Cardiac septum (tissue), 1 donor: ENCODE measurements at regions not wholly inside any gene's neighbourhood (a gene's known extent, or its start where the extent isn't known, plus 50 kb on each side); places are given as distances from the start of the nearest gene placed in this dataset.
"Not testable (repeated sequence)": the region's sequence is repeated elsewhere in the genome, so short reads cannot be mapped to it uniquely, and the experiment has no call there.

Experiments used
- DNase-seq: peaks from one replicate; pipeline ENCODE4 v3.0.0-alpha.2; 2020; ENCODE audit warnings: low spot score
- intact Hi-C: fragments of 100-400 bp; cut with DNase I; formaldehyde crosslinking; loops from one replicate; pipeline ENCODE4 v1.14.0; 2022
- donor health status: DM: no; HTN: no; CAD: no.

GRCh38 chr3:90040554-90040953 is 933.1 kb downstream of the EPHA3 start:
- DNase-seq, result no peak

GRCh38 chr3:90041995-90042394 is 934.6 kb downstream of the EPHA3 start:
- intact Hi-C loops, result no loop called here
- no peak for DNase-seq

More at GRCh38 chr3:90040554-90040953, 933.1 kb downstream of the EPHA3 start:
- intact Hi-C loops, result no loop called here

DNA sequence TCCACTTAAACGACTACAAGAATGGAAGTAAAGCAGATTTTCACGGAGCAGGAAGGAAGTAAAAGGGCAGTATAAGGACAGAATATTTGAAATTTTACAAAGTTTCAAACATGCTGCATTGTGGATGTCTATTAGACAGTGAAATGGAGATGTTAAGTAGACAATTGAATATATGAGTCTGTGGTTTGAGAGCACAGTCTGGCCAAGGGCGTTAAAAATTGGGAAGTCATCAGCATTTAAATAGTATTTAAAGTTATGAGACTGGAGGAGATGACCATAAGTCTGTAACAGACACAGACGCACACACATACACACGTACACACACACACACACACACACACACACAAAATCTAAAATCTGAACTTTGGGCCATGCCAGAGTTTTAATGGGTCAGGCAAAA is 935.9 kb downstream of the EPHA3 start:
- DNase-seq, result no peak
- intact Hi-C loops, result no loop called here

GRCh38 chr3:90044084-90044816 is 936.8 kb downstream of the EPHA3 start:
- intact Hi-C loops, result no loop called here
- no peak for DNase-seq

DNA sequence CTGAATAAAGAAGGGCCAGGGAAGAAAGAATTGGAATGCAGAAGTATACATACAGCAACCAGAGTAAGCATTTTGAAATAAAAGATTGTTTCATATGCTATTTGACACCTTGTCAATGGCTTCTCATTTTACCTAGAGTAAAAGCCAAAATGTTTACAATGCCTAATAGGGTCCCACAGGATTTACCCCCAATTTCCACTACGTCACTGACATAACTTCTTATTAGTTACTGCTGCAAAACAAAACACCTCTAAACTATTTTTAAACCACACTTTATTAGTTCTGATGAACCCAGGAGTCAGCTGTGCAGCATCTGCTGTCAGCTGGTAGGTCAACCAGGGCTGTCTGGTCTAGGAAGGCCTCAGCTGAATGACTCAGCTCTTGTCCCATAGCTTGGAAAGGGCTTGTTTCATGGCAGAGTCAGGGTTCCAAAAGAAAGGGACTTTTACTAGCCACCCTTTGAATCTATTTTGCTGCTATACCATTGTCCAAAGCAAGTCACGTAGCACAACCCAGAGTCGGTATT is 945.1 kb downstream of the EPHA3 start:
- DNase-seq, result no peak
- intact Hi-C loops, result no loop called here

DNA sequence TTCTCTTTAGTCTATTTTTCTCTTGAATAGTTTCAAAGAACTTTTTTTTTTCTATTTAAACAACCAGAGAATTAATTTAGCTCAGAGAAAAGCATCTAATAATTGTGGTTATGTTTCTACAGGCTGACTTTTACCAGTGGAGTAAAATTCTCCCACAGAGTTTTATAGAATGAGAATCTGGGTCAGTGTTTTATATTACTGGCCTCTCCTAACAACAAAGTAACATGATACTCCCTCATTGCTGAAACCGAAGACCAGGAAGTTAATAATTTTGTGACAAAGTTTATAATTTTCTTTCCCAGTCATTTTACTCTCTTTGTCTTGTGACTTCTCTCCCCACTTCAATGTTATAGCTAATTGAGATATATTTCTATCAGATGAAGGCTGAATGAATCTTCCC is 946.9 kb downstream of the EPHA3 start:
- intact Hi-C loops, result no loop called here
- no peak for DNase-seq

DNA sequence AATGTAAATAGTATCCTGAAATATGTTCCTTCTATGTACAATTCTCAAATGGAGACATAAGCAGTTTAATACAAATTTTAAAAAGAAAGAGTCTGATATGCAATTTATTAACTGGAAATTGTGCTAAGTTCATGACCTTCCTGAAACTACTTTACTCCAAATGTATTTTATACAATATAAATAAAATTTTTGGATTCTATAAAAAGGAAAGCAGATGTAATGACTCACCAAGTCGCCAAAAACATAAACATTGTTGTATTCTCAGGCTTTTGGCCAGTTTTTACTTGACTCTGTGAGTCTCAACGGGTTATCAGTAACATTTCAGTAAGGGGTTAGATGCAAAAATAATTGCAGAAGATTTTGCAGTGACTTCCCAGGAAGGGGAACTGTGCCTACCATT is 948.2 kb downstream of the EPHA3 start:
- intact Hi-C loops, result no loop called here
- no peak for DNase-seq

GRCh38 chr3:90056281-90057032 is 949.0 kb downstream of the EPHA3 start:
- intact Hi-C loops, result no loop called here

DNA sequence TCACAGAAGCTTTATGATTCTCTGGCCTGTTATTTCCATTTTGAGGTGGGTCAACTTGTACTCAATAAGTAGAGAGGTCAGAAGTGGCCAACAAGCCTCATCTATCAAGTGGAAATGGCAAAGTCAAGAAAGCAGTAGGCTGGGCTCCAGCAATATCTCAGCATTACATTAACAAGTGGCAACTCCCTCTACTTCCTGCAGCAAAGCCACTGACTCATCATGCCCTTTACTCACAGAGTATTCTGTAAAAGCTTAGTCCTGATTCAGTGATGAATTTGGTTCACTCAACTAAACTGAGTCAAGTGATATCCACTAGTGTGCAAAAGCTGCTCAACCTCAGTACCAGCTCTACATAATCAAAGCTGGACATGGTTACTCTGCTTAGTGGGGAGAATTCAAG is 954.6 kb downstream of the EPHA3 start:
- no peak for DNase-seq
- intact Hi-C loops, result no loop called here

More at GRCh38 chr3:90056281-90057032, 949.0 kb downstream of the EPHA3 start:
- no peak for DNase-seq

DNA sequence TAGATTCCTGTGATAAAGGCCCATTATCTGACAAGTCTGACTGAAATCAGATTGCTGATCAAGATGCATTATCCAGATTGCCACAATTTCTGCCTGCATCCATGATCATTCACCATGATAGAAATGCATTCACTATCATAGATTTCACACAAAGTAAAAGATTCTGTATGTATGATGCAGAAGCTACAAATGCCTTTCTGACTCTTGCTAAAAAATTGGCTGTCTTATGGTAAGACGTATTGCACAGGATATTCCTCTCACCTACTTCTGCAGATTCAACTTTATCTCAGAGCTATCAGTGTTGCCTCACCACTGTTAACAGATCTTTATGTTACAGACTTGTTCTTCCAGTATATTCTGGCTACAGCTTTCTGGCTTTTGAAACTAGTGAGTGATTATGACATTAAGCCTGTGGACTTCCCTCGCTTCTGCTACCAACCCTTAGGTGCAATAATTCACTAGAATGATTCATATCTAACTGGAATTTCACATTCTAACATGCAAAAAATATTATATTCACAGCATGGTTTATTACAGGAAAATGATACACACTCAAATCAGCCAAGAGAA is 955.3 kb downstream of the EPHA3 start:
- no peak for DNase-seq
- intact Hi-C loops, result no loop called here

DNA sequence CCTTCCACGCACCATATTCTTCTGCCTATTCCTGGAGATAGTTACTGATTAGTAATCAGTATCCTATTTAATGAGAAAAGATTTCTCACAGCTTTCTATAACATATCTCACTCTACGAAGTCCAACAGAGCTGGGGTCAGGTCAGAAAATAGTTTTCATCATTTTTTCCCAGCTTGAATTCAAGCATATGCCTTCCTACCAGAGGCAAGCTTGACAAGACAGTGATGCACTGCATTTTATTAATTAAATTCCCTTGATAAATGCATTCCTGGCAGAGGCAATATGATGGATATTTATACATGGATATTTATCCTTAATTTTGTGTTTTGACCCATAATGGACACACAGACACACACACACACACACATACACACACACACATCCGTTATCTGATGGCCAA is 961.4 kb downstream of the EPHA3 start:
- intact Hi-C loops, result no loop called here
- no peak for DNase-seq

DNA sequence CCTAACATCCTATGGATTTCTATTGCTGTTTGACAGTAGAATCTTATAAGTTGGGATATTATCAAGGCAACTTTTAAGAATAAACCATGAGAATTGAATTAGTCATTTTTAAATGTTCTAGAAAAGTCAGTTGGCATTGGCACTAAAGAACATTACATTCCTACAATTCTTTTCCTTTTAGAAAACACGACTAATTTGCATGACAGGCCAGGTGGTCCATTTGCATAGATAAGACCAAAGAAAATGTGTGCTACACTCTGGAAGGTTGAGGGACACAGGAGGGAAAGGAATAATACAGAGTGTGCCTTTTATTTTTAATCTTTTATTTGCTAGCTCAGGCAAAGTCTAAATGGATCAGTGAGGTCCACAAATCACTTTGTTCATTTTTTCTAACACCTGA is 962.3 kb downstream of the EPHA3 start:
- DNase-seq, result no peak
- intact Hi-C loops, result no loop called here

DNA sequence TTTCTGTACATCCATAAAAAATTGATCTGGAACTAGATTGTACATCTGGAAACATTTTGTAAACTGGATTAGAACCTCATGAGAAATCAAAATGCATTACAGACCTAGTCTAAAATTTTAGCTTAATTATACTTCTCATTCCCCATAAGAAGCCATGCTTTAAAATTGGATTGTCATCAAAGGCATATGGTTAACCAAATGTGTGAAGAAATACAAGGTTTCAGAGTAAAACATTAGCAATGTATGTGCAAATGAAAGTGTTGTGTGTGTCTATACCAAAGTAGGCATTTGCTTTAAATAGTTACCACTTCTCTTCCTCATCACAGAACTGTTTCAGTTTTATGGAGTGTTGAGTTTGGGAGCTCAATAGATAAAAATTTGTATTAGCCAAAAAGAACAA is 968.7 kb downstream of the EPHA3 start:
- intact Hi-C loops, result no loop called here
- no peak for DNase-seq

DNA sequence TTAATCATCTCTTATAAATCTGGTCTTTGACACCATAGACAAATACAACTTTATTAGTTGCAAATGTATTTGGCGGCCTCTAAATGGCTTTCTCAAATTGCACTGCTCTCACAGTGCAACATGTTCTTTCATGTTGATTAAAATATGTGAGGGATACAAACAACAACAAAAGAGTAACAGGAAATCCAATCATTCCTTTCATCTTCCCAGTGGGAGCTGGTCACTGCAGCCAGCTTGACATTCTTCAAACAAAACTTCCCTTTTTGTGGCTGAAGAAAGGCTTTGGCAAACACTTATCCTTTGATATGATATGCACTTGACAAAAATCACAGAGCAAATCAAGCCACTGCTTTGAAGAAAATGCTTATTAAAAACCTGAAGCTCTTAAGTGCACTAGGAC is 973.6 kb downstream of the EPHA3 start:
- intact Hi-C loops, result no loop called here
- DNase-seq, result no peak

DNA sequence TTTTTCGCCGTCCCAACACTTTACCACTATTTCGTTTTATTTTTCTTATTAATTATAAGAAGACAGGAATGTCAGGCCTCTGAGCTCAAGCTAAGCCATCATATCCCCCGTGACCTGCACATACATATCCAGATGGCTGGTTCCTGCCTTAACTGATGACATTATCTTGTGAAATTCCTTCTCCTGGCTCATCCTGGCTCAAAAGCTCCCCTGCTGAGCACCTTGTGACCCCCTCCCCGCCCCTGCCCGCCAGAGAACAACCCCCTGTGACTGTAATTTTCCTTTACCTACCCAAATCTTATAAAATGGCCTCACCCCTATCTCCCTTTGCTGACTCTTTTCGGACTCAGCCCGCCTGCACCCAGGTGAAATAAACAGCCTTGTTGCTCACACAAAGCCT is 978.9 kb downstream of the EPHA3 start:
- intact Hi-C loops, DNase-seq: not testable (repeated sequence)

- intact Hi-C loops, result no loop called here
- DNase-seq, result no peak
These were observed 980.3 kb downstream of the EPHA3 start for GRCh38 chr3:90087703-90088102.

DNA sequence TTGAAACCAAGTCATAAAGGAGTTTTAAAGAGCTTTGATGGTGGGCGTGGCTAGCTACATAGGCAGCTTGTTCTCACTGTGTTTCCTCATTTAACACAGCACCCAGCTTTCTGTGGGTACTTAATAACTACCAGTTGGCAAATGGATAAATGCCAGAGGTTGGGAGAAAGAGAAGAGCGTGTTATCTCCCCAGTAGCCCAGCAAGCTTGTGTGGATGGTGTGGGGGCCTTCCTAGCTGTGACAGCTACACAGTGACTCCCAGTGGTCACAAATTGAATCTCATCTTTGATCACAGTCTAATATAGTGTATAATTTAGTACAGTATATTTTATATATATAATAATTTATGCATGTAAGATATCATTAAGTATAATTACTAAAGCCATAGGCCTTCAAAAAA is 984.1 kb downstream of the EPHA3 start:
- no peak for DNase-seq
- intact Hi-C loops, result loop anchor here (10.0 kb wide), 2 partner anchors 987 to 1887 kb away; partner anchors contain the start of gene EPHA3

DNA sequence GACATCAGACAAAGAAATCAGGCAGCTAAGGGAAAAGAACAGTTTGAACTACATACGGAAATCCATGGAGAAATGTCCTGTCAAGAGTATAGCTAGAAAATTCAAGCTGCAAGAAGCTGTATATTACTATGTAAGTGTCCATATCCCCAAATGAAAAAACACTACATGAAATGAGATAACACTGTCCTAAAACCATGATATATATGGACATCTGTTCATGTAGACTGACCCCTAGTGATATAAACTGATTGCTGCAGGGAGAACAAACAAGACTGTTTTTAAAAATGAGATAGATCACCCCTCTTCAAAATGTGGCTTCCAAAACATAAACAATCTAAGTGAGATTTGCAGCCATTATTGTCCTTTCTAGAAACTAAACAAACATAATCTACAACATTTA is 985.6 kb downstream of the EPHA3 start:
- DNase-seq, result no peak
- intact Hi-C loops, result loop anchor here (10.0 kb wide), 2 partner anchors 988 to 1888 kb away; partner anchors contain the start of gene EPHA3

- intact Hi-C loops, result loop anchor here (10.0 kb wide), 2 partner anchors 991 to 1891 kb away; partner anchors contain the start of gene EPHA3
- DNase-seq, result no peak
These were observed 988.4 kb downstream of the EPHA3 start for GRCh38 chr3:90095811-90096210.

DNA sequence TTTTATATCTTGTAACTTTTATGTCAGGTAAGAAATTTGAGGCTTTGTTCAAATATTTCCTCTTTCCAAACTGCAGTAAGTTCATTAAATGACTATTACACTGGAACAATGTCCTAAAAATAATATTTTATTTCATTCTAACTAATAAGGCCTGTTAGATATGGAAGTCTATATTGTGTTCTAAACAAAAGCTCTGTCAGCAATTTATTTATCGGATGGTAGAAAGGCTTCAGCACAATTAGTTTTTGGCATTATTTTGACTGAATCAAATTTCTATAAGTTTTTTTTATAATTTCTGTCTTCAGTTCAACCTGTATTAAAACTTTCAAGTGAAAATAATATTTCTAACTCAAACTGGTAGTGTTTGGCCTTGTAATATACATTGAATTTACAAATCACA is 992.1 kb downstream of the EPHA3 start:
- intact Hi-C loops, result loop anchor here (10.0 kb wide), 2 partner anchors 995 to 1895 kb away; partner anchors contain the start of gene EPHA3
- DNase-seq, result no peak
